Omental fat pad (tissue), 3 donors: ENCODE measurements at regions not wholly inside any gene's neighbourhood (a gene's known extent, or its start where the extent isn't known, plus 50 kb on each side); places are given as distances from the start of the nearest gene placed in this dataset.

ENCODE experiments used
- ATAC-seq: fragments of 150-250 bp; one replicate; pipeline ENCODE4 v1.9.1; 2016; ENCODE audit warnings: mild to moderate bottlenecking, moderate library complexity; ENCODE audit not compliant: low FRiP score
- DNase-seq: peaks from one replicate; pipeline ENCODE4 v3.0.0-alpha.2; 2019; ENCODE audit warnings: low spot score
- TF ChIP-seq, protein P1 (sequence below), 3 donors: fragments of 450-650 bp; IDR thresholded peaks; one replicate each; pipeline ENCODE4 v1.5.1; 2016 to 2017; ENCODE audit warnings: antibody characterized with exemption in 3 of 3, mild to moderate bottlenecking in 3 of 3, moderate library complexity in 2 of 3

DNA sequence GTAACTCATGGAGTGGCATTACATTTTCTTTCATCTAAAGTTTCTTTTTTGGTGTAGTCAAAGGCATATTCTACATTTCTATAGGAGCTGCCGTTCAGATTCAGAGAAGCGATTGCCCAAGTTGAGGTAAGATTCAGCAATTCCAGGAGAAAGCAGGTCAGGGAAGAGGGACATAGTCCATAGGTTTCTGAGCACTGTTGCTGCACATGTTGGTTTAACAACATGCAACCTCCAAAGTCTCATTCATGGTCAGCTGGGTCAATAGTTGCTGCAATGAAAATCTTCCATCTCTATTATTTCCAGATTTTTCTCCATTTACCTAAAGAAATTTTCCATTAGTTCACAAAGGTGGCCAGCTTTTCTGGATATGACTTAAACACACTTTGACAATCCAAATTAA is 682.3 kb upstream of the MAN1A1 start:
- DNase-seq = no peak
- TF ChIP-seq, protein P1, sequence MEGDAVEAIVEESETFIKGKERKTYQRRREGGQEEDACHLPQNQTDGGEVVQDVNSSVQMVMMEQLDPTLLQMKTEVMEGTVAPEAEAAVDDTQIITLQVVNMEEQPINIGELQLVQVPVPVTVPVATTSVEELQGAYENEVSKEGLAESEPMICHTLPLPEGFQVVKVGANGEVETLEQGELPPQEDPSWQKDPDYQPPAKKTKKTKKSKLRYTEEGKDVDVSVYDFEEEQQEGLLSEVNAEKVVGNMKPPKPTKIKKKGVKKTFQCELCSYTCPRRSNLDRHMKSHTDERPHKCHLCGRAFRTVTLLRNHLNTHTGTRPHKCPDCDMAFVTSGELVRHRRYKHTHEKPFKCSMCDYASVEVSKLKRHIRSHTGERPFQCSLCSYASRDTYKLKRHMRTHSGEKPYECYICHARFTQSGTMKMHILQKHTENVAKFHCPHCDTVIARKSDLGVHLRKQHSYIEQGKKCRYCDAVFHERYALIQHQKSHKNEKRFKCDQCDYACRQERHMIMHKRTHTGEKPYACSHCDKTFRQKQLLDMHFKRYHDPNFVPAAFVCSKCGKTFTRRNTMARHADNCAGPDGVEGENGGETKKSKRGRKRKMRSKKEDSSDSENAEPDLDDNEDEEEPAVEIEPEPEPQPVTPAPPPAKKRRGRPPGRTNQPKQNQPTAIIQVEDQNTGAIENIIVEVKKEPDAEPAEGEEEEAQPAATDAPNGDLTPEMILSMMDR (IDR thresholded peaks at IDR 0.05) = no peak
- ATAC-seq = no peak

DNA sequence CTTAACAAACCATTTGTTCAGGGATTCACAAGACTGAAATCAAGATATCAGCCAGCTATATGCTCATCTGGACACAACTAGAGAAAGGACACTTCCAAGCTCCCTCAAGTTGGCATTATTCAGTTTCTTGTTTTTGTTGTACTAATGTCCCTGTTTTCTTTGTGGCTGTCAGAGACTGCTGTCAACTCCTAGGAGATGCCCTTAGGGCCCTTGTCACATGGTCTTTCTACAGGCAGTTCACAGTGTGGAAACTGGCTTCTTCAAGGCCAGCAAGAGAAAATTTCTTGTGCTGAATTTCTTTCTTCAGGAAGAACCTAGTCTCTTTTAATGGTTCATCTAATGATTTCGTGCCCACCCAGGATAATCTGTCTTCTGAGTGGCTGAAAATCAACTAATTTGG is 677.2 kb upstream of the MAN1A1 start:
- ATAC-seq (no peak), DNase-seq (no peak)
- TF ChIP-seq, protein P1 (IDR thresholded peaks at IDR 0.05) = no peak

DNA sequence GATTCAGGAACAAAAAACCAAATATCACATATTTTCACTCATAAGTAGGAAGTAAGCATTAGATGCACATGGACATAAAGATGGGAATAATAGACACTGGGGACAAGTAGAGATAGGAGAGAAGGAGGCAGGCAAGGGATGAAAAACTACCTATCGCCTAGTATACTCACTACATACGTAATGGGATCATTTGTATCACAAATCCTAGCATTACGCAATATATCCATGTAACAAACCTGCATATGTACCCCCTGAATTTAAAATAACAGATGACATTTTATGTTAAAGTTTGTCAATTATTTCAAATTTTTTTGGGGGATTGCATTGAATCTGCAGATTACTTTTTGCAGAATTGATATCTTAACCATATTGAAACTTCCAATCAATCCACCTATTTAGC is 660.5 kb upstream of the MAN1A1 start:
- TF ChIP-seq, protein P1 (IDR thresholded peaks at IDR 0.05) = no peak
- no peak for ATAC-seq
- no peak for DNase-seq

DNA sequence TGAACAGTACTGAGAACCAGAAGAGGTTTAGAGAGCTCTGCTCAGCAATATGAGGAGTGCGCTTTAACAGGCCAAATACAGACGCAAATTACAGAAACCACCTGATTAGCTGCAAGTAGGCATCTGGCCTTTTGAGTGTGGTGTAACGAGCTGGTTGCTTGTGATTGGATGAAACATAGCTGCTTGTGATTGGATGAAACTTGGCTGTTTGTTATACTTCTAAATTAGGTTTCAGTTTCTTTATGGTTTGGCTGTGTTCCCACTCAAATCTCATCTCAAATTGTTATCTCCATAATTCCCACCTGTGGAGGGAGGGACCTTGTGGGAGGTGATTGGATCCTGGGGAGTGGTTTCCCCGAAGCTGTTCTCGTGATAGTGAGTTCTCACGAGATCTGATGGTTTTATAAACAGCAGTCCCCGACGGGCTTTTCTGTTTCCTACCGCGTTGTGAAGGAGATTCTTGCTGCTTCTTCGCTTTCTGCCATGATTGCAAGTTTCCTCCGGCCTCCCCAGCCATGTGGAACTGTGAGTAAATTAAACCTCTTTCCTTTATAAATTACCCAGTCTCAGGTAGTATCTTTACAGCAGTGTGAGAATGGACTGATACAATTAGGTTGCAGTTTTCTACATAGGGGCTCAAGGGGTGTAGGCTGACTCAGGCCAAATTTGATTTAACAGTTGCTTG is 655.9 kb upstream of the MAN1A1 start:
- DNase-seq (no peak), ATAC-seq (no peak)
- TF ChIP-seq, protein P1 (IDR thresholded peaks at IDR 0.05) = no peak

GRCh38 chr6:119986934-119987549 is 637.5 kb upstream of the MAN1A1 start:
- DNase-seq (no peak), ATAC-seq (no peak)
- TF ChIP-seq, protein P1 (IDR thresholded peaks at IDR 0.05) = no peak

GRCh38 chr6:119985952-119986736 is 636.6 kb upstream of the MAN1A1 start:
- TF ChIP-seq, protein P1 (IDR thresholded peaks at IDR 0.05) = no peak
- DNase-seq = no peak
- ATAC-seq = no peak
